Stomach smooth muscle (tissue), 2 donors: ENCODE measurements at regions not wholly inside any gene's neighbourhood (a gene's known extent, or its start where the extent isn't known, plus 50 kb on each side); places are given as distances from the start of the nearest gene placed in this dataset.

Experiments
- H3K27ac ChIP-seq: one replicate; pipeline ENCODE4 v1.7.0; 2013; ENCODE audit warnings: mild to moderate bottlenecking, low read length, inconsistent platforms
- H3K27me3 ChIP-seq, 2 donors: one replicate each; pipeline ENCODE4 v1.7.0; 2013; ENCODE audit warnings: low read length in 2 of 2; ENCODE audit not compliant: insufficient read depth in 2 of 2, control insufficient read depth in 1 of 2
- H3K36me3 ChIP-seq, 2 donors: one replicate each; pipeline ENCODE4 v1.7.0; 2013; ENCODE audit warnings: low read length in 2 of 2; ENCODE audit not compliant: control insufficient read depth in 2 of 2, insufficient read depth in 2 of 2
- H3K4me1 ChIP-seq: one replicate; pipeline ENCODE4 v1.7.0; 2013; ENCODE audit warnings: low read length; ENCODE audit not compliant: control insufficient read depth, insufficient read depth
- H3K4me3 ChIP-seq, 2 donors: one replicate each; pipeline ENCODE4 v1.7.0; 2013; ENCODE audit warnings: low read length in 2 of 2
- H3K9ac ChIP-seq, 2 donors: one replicate each; pipeline ENCODE4 v1.7.0; 2013; ENCODE audit warnings: low read length in 2 of 2, mild to moderate bottlenecking in 1 of 2
- H3K9me3 ChIP-seq, 2 donors: one replicate each; pipeline ENCODE4 v1.7.0; 2013; ENCODE audit warnings: low read length in 2 of 2; ENCODE audit not compliant: control insufficient read depth in 2 of 2
- donor health status: healthy.
- donor health status: Pancreatic carcinoma.

DNA sequence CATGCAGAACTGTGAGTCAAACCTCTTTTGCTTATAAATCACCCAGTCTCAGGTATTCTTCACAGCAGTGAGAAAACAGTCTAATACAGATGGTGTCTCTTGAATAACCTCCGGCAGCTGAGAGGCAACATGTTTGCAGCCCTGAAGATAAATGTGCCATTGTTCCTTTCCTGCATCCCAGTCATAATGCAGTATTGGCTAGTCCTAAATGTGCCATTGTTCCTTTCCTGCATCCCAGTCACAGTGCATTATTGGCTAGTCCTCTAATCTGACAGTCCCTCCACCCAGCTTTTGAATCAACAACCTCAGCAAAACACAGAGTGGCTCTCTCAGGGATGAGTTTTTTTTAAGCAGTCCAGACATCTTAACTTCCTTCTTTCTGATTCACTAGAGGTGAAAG is 550.7 kb downstream of the RIT2 start:
- Histone ChIP-seq H3K27ac (no peak overlapping the region), H3K27me3 (no peaks in the 10 kb centered on the region), H3K9me3 (no peaks in the 10 kb centered on the region), H3K9ac (no peak overlapping the region), H3K4me1 (no peaks in the 10 kb centered on the region), H3K4me3 (no peak overlapping the region), H3K36me3 (no peaks in the 10 kb centered on the region)

DNA sequence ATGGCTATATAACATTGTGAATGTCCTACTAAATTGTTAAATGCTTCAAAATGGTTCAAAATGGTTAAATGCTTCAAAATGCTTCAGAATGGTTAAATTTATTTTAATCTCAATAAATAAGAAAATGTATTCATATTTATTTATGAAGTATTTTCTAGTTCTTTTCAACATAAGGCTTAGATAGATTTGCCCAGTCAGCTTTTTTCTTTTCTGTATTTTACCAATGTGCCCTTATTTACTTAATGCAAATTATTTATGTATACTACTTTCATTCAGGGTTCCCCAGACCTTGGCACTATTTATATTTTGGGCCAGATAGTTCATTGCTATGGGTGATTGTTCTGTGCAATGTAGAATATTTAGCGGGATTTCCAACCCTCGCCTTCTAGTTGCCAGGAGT is 546.7 kb downstream of the RIT2 start:
- H3K4me3 ChIP-seq: no peak overlapping the region
- H3K4me1 ChIP-seq: no peaks in the 10 kb centered on the region
- no peaks in the 10 kb centered on the region for H3K9me3 ChIP-seq
- H3K36me3 ChIP-seq: no peaks in the 10 kb centered on the region
- no peak overlapping the region for H3K9ac ChIP-seq
- H3K27ac ChIP-seq: no peak overlapping the region
- no peaks in the 10 kb centered on the region for H3K27me3 ChIP-seq

DNA sequence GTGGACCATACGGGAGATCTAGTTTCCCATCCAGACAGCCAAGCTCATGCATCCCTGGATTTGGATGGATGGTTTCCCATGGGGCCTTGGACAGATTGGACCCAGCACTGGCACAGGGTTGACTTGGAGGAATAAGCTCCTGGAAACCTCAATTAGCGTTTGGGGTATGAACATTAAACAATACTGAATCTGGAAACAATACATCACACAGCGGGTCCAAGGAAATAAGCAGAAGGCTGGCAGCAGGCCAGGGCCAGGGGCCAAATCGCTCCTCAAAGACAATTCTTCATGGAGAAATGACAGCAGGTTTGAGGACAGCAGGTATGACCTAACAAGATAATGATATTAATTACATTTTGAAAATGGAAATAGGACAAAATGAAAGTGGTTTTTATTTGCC is 540.6 kb downstream of the RIT2 start:
- Histone ChIP-seq H3K4me3 (no peak overlapping the region), H3K9ac (no peak overlapping the region), H3K27ac (no peak overlapping the region), H3K36me3 (no peaks in the 10 kb centered on the region), H3K27me3 (no peaks in the 10 kb centered on the region), H3K4me1 (no peaks in the 10 kb centered on the region), H3K9me3 (no peaks in the 10 kb centered on the region)

DNA sequence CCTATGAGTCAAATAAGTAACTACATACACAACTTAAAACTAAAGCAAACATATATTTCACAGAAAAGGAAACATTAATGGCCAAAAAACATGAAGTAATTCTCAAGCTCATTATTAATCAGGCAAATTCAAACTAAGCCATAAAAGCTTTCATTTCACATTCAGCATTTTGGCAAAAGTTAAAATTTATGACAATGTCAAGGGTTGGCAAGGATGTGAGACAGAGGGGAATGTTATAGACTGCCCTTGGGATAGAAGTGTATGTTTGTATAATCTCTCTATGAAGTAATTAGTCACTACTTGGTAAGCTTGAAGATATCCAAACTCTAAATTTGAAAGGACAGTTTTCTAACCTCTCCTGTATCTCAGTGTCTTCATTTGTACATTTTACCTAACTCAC is 539.4 kb downstream of the RIT2 start:
- Histone ChIP-seq H3K4me1 (no peaks in the 10 kb centered on the region), H3K36me3 (no peaks in the 10 kb centered on the region), H3K27ac (no peak overlapping the region), H3K27me3 (no peaks in the 10 kb centered on the region), H3K9me3 (no peaks in the 10 kb centered on the region), H3K9ac (no peak overlapping the region), H3K4me3 (no peak overlapping the region)

DNA sequence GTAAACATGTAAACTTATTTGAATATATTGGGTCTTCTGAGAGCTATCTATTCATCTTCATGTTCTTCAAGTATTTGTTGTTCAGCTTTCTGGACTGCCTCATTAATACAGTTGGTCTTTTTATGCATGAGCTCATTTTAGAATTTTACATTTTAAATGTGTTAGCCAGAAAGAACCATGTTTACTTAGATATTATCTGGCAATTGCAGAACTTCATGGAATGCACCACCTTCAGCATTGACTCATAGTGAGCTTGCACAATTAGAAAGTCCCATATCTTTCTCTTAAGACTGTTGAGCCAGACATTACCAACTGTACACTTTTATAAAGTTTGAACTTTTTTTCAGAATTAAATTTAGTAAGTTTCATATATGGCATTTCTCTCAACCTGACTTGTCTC is 536.7 kb downstream of the RIT2 start:
- no peaks in the 10 kb centered on the region for H3K36me3 ChIP-seq
- no peaks in the 10 kb centered on the region for H3K4me1 ChIP-seq
- no peak overlapping the region for H3K27ac ChIP-seq
- no peak overlapping the region for H3K4me3 ChIP-seq
- no peaks in the 10 kb centered on the region for H3K27me3 ChIP-seq
- no peak overlapping the region for H3K9ac ChIP-seq
- H3K9me3 ChIP-seq: no peaks in the 10 kb centered on the region

DNA sequence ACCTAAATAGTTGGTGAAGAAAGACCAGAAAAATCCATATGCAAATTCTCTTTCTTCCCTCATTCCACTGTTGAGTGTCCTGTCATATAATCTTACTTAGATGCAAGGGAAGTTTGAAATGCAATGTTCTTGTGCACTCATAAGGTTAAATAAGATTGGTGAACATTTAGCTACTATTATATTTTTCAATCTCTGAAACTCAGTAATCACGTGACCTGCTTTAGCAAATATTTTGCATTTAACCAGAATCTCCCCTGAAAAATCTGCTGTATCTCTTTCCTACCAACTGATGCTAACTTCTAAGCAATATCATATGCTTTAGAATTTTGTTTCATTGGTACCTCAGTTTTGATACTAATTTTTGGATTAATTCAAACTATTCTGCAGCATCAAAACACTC is 533.2 kb downstream of the RIT2 start:
- no peak overlapping the region for H3K9ac ChIP-seq
- no peaks in the 10 kb centered on the region for H3K4me1 ChIP-seq
- no peaks in the 10 kb centered on the region for H3K27me3 ChIP-seq
- no peak overlapping the region for H3K27ac ChIP-seq
- H3K9me3 ChIP-seq: no peaks in the 10 kb centered on the region
- H3K4me3 ChIP-seq: no peak overlapping the region
- no peaks in the 10 kb centered on the region for H3K36me3 ChIP-seq

DNA sequence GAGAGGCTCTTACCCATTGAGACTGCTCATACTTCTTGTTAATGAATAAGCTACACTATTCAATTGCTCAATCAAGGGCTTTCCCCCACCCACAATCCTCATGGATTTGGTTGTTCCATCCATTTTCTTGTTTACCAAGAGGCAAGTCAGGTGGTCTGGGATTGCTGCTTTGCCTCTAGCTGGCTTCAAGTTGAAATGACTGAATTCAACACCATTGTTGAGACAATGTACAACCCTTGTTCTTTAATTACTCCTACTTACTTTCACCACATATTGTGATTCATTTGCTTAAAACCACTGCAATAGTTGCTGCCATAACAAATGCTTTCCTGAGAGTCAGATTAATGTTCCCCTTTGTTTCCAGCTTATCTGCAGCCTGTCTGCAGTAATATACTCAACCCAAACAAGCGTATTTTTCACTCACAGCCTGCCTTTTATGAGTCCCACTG is 532.2 kb downstream of the RIT2 start:
- Histone ChIP-seq H3K27ac (no peak overlapping the region), H3K4me1 (no peaks in the 10 kb centered on the region), H3K9ac (no peak overlapping the region), H3K36me3 (no peaks in the 10 kb centered on the region), H3K4me3 (no peak overlapping the region), H3K9me3 (no peaks in the 10 kb centered on the region), H3K27me3 (no peaks in the 10 kb centered on the region)

DNA sequence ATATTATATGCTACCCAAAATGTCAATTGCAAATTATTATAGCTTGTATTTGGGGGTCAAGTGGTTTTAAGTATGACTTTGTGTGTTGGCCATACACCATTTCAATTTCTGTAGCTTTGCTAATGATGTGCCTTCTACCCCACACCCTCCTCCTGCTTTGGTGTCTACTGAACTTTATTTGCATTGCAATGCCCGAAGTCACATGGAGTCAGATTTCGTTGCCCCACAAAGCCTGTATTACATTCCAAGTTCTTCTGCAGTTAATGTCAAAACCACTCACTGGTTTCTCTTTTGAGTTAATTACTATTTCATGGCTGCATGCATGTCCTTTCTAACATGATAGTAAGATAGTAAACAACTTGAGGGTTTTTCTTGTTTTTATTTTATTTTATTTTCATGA is 528.9 kb downstream of the RIT2 start:
- Histone ChIP-seq H3K27me3 (no peaks in the 10 kb centered on the region), H3K9ac (no peak overlapping the region), H3K9me3 (no peaks in the 10 kb centered on the region), H3K27ac (no peak overlapping the region), H3K4me1 (no peaks in the 10 kb centered on the region), H3K36me3 (no peaks in the 10 kb centered on the region), H3K4me3 (no peak overlapping the region)

DNA sequence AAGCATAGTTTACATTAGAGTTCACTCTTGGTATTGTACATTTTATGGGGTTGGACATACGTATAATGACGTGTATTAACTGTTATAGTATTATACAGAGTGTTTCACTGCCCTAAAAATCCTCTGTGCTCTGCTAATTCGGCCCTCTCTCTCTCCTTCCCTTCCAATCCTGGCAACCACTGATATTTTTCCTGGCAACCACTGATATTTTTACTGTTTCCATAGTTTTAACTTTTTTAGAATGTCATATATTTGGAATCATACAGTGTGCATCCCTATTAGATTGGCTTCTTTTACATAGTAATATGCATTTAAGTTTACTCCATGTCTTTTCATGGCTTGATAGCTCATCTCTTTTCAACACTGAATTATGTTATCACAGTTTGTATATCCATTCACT is 526.7 kb downstream of the RIT2 start:
- Histone ChIP-seq H3K27ac (no peak overlapping the region), H3K36me3 (no peaks in the 10 kb centered on the region), H3K9ac (no peak overlapping the region), H3K4me1 (no peaks in the 10 kb centered on the region), H3K4me3 (no peak overlapping the region), H3K9me3 (no peaks in the 10 kb centered on the region), H3K27me3 (no peaks in the 10 kb centered on the region)

DNA sequence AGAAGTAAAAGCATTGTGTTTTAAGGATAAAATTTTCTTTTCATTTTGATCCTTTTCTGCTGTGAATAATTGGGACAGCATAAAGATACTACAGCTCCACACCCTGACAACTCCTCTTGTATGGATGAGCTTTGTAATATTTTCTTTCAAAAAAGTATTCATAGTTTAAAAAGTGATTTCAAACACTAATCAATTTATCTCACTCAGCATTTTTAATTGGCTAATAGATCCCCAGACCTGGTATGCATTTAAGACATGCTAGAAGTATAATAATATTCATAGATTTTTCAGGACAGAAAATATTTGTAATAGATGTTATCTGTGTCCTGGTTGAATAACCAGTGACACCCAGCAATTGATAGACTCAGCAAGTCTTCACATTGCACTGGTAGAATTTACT is 510.7 kb downstream of the RIT2 start:
- no peaks in the 10 kb centered on the region for H3K27me3 ChIP-seq
- no peak overlapping the region for H3K9ac ChIP-seq
- H3K4me3 ChIP-seq: no peak overlapping the region
- no peaks in the 10 kb centered on the region for H3K9me3 ChIP-seq
- H3K27ac ChIP-seq: no peak overlapping the region
- H3K4me1 ChIP-seq: no peaks in the 10 kb centered on the region
- no peaks in the 10 kb centered on the region for H3K36me3 ChIP-seq

DNA sequence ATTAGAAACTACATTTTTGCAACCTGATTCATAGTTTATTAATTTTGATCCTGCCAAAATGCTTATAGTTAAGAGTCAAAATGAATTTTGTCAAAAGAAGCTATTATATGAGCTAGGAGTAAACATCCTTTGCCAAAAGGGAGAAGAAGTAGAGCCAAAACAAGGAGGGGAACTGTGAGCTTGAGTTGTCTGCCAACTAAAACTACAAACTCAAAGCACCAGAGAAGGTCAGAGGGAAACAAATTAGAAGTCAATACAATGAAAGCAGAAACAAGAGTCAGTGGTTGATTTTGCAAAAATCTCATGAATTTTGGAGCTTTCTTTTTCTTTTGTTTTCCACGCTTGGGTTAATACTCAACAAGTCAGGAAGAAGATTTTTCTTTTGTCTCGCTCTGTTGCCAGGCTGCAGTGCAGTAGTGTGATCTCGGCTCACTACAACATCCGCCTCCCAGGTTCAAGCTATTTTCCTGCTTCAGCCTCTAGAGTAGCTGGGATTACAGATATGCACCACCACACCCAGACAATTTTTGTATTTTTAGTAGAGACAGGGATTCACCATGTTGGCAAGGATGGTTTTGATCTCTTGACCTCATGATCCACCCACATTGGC is 508.5 kb downstream of the RIT2 start:
- Histone ChIP-seq H3K9ac (no peak overlapping the region), H3K27ac (no peak overlapping the region), H3K9me3 (no peaks in the 10 kb centered on the region), H3K27me3 (no peaks in the 10 kb centered on the region), H3K4me1 (no peaks in the 10 kb centered on the region), H3K4me3 (no peak overlapping the region), H3K36me3 (no peaks in the 10 kb centered on the region)
